GM06990 (cell line): ENCODE measurements at regions not wholly inside any gene's neighbourhood (a gene's known extent, or its start where the extent isn't known, plus 50 kb on each side); places are given as distances from the start of the nearest gene placed in this dataset.

ENCODE experiments used
- DNase-seq: peaks from one replicate; pipeline ENCODE4 v3.0.0-alpha.2; 2011; ENCODE audit not compliant: insufficient read length; ENCODE audit errors: extremely low read depth
- H3K27me3 ChIP-seq: replicated peaks from 2 replicates; pipeline ENCODE4 v1.6.0; 2011; ENCODE audit warnings: low read length; ENCODE audit not compliant: control insufficient read depth, insufficient read depth
- H3K36me3 ChIP-seq: 2 replicates; pipeline ENCODE4 v1.5.1; 2011; ENCODE audit warnings: low read length; ENCODE audit not compliant: control insufficient read depth, insufficient read depth
- H3K4me3 ChIP-seq: replicated peaks from 2 replicates; pipeline ENCODE4 v1.5.1; 2011; ENCODE audit warnings: low read depth, mild to moderate bottlenecking, control low read depth, low read length
- CTCF ChIP-seq: IDR thresholded peaks from 2 replicates; pipeline ENCODE4 v1.5.1; 2011; ENCODE audit warnings: low read length, control low read depth, mild to moderate bottlenecking, inconsistent platforms; ENCODE audit not compliant: insufficient read depth, poor library complexity, severe bottlenecking

- no peak overlapping the region for H3K4me3 ChIP-seq
- no peak for DNase-seq
- no peaks in the 10 kb centered on the region for H3K27me3 ChIP-seq
- no peaks in the 10 kb centered on the region for H3K36me3 ChIP-seq
- TF ChIP-seq CTCF: no peak
Observed at GRCh38 chr3:180116658-180117057, 79.9 kb upstream of the PEX5L start.

GRCh38 chr3:180117381-180118163 is 80.8 kb upstream of the PEX5L start:
- TF ChIP-seq CTCF: no peak
- no peak for DNase-seq
- Histone ChIP-seq H3K27me3 (no peaks in the 10 kb centered on the region), H3K4me3 (no peak overlapping the region), H3K36me3 (no peaks in the 10 kb centered on the region)

GRCh38 chr3:180119567-180119966 is 82.8 kb upstream of the PEX5L start:
- Histone ChIP-seq H3K36me3 (no peaks in the 10 kb centered on the region), H3K4me3 (no peak overlapping the region), H3K27me3 (no peaks in the 10 kb centered on the region)
- TF ChIP-seq CTCF: no peak
- no peak for DNase-seq

GRCh38 chr3:180123928-180124327 is 87.2 kb upstream of the PEX5L start:
- H3K27me3 ChIP-seq: no peaks in the 10 kb centered on the region

GRCh38 chr3:180131169-180131568 is 94.4 kb upstream of the PEX5L start:
- no peak overlapping the region for H3K4me3 ChIP-seq
- no peak for TF ChIP-seq CTCF
- DNase-seq: no peak

More at GRCh38 chr3:180123928-180124327, 87.2 kb upstream of the PEX5L start:
- H3K36me3 ChIP-seq: no peaks in the 10 kb centered on the region
- H3K4me3 ChIP-seq: no peak overlapping the region
- DNase-seq: no peak
- no peak for TF ChIP-seq CTCF

More at GRCh38 chr3:180131169-180131568, 94.4 kb upstream of the PEX5L start:
- Histone ChIP-seq H3K27me3 (no peaks in the 10 kb centered on the region), H3K36me3 (no peaks in the 10 kb centered on the region)
